ENCODE measurements at regions not wholly inside any gene's neighbourhood (a gene's known extent, or its start where the extent isn't known, plus 50 kb on each side); places are given as distances from the start of the nearest gene placed in this dataset.
"Not testable (repeated sequence)": the region's sequence is repeated elsewhere in the genome, so short reads cannot be mapped to it uniquely, and the experiment has no call there.

DNA sequence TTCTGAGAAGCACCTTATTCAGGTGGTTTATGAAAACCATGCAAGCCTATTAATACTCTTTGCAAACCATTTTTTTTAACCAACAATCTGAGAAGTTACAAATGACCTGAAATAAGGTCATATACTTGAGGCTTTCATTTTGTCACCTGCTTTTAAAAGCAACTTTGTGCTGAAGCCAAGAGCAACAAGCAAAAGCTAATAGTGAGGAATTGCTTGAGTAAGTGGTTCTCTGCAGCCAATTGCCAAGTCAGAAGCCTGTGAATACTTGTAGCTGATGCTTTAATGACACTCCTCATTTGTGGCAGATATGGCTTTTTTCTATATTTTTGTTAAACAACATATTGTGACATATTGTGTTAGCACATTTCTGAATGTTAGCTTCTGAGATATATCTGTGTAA lies 126.7 kb upstream of the ZNF608 start:
- no peak for DNase-seq

DNA sequence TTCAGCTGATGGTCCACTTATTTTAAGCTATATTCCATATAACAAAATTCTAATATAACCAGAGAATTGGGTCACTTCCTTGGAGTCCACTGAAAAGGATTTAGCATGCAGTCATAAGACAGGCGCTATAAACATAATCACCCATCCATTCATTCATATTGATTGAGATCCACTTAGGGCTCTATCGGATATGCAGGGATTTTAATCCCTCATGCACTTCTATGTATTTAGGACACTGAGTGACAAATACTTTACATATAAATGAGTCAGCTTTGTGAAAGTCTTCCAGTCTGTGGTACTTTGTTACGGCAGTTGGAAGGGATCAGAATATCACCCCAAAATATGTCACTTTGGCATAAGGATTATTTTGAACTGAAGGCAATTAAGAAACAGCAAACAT lies 127.3 kb upstream of the ZNF608 start:
- no peak for DNase-seq

DNA sequence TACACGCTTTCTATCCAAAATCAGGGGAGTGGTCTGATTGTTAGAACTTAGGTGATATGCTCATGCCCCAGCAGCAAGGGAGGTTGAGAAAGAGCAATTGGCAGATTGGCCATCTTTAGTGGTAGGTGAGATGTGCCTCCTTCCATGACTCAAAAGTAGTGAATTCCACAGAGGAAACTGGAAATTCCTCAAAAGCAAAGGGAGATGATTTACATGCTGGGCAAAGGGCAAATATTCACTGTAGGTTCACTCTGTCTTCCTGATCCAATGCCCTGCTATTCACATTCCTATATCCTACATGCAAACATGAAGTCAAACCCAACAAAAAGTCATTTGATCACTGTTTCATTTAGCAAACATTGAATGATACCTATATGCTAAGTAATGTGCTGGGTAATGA lies 130.1 kb upstream of the ZNF608 start:
- no peak for DNase-seq

DNA sequence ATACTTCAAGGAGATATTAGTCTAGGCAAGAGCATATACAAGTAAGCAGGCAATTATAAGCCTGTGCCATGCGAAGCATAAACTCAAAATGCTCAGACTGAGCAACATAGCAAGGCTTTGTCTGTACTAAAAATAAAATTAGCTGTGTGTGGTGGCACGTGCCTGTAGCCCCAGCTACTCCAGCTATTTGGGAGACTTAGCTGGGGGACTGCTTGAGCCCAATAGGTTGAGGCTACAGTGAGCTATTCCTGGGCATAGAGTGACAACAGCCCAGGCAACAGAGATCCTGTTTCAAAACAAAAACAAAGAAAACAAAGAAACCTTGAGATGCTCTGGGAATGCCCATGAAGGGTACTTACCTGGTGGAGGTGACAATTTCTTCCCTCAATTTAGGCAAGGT lies 130.5 kb upstream of the ZNF608 start:
- DNase-seq = no peak

DNA sequence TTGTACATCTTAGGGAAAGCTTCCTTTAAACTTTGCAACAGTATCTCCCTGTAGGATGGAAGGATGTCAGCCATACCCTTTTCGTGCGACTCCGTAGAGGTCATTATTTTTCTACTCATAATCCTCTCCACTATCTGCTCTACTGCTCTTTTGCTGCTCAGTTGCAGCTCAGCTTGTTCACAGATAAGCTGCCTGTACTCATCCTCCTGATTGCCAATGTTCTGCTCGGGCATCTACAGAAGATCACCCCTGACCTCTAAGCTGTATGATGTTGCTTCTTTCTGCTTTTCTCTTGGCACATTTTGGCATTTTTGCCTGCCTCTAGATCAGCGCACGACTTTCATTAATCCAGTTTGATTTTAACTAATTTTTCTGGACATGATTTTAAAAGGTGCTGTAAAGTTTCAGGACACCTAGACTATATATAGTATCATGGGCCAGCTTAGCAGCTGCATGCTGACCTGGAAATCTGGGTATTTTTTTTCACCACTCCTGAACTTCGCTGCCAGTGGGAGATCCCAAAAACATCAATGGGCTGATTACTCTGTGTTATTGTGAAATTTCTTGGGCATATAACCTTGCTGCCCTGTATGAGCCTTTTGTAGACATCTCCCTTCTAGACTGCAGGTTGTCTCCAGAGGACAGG lies 131.2 kb upstream of the ZNF608 start:
- no peak for DNase-seq

DNA sequence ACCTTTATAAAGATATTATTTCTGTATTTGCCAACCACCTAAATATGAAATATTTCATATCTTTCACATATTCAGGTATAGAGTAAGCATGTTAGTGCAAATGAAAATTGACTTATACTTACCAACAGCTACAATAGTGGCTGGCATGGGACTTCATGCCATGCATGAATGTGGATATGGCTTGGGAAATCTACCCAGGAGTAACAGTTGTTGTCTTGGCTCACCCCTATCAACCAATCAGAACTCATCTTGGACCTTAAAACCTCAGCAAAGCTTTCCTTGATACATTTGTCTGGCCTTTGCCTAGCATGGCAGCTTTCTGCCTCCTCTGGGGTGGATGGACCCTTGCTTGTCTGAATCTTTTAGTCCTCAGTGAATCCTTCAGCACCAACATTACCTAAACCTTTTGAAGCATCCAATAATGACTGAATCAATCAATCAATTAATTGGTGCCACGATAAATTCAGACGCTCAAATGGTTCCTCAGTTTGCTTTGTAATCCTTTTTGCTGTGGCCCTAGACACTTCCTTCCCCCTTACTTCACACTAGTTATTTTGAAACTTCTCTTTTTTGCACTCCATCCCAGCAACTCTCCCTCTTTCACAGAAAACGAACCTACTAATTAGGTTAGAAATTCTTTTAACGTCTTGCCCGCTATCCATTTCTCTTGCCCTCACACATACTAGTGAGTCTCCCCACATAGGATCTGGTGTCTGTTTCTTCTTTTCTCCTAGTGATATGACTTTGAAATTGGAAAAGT lies 132.3 kb upstream of the ZNF608 start:
- DNase-seq = no peak

DNA sequence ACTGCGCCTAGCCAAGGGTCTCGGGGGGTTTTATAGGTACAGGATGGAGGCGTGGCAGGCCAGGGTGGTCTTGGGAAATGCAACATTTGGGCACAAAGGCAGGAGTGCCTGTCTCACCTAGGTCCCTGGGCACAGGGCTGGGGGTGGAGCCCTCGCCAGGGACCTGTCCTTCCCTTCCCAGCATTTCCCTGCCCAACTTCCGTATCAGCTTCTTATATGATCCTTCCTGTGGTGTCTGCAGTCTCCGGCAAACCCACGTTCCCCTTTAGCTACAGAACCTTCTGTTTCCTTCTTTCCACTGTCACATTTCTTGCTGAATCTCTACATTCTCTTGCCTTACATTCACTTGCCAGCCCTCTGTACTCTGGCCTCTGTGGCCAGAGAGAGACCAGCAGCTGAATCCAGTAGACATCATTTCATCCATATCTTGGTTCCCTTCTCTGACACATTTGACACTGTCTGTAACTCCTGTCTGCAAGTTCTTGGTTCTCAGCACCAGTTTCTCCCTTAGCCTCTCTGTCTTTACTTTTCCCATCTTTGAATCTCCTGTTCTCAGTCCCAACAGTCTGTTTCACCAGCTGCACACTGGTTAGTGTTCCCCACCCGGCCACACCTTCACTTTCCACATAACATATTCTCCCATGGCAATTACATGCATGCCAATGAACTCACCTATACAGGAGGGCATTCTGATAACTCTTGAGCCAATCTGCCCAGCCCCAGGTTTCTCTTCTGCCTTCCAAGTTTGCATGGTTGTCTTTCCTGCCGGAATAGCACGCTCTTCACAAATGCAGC lies 134.7 kb upstream of the ZNF608 start:
- DNase-seq = no peak

DNA sequence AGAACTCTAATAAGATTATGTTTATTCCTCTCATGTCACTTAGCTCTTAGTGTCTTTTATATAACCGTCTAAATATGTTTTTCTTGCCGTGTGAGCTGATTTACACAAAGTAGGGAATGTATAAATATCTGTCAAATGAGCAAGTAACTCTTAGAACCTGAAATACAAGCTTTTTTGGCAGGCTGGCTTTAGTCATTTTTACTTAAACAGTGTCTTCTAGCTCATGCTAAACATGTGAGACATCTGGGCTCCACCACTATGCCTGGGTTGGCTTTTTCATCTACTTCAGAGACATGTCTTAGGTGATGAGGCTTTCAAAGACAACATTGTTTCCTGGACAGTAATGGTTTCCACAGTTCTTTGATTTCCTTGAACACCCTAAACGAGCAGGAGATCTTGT lies 137.2 kb upstream of the ZNF608 start:
- no peak for DNase-seq

DNA sequence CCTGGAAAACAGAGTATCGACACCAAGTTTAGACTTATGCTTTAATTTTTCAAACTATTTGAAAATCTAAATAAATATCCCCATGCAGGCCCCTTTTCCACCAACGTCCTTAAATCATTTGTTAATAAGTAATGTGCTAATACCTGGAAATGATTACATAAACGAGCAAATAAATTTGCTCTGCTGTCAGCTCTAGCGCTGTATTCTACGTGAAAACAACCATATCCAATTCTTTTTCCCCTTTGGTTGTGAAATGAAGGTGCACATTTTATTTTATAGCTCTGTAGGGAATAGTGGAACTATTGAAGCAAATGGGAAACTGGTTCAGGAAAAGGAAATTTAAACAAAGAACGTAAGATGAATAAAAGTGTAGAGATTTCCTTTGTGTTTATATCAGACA lies 137.7 kb upstream of the ZNF608 start:
- DNase-seq = no peak

DNA sequence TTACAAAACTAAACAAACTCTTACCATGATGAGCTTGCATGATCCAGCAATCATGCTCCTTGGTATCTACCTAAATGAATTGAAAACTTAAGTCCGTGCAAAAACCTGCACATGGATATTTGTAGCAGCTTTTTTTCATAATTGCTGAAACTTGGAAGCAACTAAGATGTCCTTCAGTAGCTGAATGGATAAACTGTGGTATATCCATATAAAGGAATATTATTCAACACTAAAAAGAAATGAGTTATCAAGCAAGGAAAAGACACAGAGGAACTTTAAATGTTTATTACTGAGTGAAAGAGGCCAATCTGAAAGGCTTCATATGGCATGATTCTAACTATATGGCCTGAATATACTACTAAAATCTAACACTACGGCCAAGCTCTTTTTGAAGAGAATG lies 139.1 kb upstream of the ZNF608 start:
- no peak for DNase-seq

DNA sequence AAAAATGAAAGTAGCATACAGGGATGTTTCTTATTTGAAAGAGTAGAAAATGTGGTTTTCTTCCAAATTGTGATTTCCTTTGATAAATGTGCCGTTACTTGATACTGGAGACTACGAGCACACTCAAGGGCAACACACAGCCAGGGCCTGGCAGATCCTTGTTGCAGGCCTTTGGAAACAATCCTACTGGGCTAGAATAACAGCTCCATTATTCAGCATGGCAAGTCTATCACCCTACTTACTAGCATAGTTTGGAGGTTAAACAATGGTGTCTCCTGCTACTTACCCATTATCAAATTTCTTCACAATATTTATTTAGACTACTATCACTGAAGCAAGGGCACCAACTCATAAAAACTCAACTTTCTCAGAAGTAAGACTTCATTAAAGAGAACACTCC lies 140.8 kb upstream of the ZNF608 start:
- DNase-seq = no peak

DNA sequence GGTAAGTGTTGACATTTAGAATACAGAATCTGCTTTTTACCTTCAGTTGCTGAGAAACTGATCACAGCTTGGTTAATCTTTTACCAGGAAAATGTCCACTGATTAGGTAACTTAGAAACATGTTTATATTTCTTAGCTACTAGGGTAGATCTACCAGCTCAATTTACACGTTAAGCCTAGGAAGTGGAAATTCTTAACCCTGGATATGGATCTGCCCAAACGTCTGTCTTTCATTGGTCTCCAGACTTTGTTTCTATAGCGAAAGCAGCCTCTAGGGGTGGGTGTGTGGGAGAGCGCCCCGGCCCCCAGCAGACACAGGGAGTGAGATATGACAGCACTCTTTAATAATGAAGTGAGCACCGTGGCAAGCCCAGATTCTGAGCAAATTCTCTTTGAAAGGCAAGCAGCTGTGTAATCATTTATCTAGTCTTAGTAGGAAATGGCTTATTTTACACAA lies 141.6 kb upstream of the ZNF608 start:
- DNase-seq = no peak

DNA sequence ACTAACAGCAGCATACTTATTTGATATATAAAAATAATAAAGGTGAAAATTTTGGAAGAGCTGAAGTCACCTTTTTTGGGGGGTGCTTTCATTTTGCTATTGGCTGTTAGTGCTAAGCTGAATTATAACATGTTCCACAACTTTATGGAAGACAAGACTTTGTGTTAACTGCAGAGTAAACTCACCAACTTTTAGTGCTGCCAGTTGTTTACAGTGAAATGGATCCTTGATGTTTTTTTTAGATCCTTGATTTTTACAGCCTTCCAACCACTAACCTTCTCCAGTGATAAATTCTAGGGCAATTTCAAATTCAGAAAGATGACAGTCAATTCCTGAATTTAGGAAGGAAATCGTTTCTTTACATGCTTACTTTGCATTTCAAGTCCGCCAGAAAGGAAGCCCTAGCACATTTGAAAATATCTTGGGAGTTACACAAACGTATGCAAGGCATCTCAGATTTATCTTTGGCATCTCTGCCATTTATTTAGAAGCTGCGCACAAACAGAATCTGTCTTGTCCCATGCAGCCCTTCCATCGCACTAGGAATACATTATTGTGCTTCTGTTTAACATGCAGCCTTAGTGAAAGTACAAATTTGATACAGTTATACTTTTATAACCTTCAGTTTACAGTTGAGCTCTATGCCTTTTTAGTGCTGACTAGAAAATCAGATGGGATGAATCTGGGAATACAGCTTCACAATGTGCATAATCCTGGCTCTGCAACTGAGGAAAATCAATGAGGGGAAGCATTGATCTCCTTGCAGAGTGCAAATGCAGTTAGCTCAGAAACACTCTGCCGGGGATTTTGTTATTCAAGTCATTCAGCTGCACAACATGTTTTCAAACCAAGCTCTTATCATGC lies 142.4 kb upstream of the ZNF608 start:
- DNase-seq = no peak

DNA sequence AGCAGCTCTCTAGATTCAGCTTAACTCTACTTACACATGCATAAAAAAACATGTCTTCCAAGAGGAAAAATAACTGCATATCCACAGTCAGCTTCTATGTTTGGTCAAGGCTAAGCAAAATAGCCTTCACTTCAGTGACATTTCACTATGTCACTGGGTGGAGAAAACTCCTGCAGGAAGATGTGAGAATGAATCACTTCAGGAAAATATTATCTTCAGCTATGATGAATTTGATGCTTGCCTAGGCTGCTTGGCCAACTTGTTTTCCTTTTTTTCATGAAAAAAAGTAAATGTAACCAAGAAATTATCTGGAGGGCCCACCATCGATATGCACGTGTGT lies 143.0 kb upstream of the ZNF608 start:
- no peak for DNase-seq

DNA sequence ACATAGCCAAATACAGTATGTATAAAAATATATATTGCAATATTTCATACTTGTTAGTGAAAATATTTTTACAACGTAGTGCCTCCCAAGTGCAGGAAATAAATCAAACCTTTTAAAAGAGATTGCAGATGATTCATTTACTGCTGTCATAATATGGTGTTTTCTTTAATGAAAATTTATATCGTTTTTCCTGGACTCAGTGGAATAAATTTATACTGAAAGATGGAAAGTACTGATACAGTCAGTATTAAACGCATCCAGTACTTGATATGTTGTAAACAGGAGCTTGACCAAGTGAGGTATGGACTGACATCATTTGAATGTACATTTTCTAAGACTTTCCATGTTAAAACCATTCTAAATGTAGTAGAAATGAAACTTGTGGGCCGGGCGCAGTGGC lies 143.4 kb upstream of the ZNF608 start:
- DNase-seq = no peak

DNA sequence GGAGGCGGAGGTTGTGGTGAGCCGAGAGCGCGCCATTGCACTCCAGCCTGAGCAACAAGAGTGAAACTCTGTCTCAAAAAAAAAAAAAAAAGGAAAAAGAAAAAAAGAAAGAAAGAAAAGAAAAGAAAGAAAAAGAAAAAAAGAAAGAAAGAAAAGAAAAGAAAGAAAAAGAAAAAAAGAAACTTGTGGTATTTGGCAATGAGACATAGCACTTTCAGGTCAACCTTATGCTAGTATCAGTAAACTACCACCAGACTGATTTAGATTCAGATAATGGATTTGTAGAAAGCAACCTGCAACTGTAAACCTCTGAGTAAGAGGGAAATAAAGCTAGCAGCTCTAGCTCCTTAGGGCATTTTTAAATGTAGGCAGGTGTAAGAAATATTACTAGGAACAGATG lies 144.0 kb upstream of the ZNF608 start:
- not testable (repeated sequence) for DNase-seq

DNA sequence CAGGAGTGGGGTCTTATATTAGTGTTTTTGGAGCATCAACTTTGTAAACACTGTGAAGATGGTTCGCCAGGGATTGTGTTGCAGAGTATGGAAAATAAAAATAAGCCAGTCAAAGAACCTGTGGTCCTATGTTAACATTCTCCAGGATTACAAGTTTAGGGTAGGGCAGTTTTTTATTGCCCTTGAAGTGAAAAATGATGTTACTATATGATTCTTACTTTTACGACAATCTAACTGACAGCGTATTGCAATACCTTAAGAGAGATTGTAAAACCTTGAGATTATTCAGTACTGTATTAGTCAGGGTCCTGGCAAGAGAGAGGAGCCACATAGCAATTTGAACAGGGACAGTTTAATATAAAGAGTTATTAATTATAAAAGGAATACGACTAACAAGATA lies 144.7 kb upstream of the ZNF608 start:
- no peak for DNase-seq

DNA sequence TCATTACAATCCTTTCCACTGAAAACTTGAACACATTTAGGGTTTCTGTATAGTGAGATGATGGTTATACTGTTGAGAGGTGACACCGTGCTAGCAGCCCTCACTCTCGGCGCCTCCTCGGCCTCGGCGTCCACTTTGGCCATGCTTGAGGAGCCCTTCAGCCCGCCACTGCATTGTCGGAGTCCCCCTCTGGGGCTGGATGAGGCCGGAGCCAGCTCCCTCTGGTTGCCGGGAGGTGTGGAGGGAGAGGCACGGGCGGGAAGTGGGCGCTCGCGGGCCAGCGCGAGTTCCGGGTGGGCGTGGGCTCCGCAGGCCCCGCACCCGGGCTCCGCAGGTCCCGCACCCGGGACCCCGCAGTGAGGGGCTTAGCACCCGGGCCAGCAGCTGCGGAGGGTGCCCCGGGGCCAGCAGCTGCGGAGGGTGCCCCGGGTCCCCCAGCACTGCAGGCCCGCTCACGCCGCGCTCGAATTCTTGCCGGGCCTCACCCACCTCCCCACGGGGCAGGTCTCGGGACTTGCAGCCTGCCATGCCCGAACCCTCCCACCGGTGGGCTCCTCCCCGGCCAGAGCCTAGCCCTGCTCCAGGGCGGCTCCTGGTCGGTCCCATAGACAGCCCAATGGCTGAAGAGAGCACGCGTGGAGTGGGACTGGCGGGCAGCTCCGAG lies 145.9 kb upstream of the ZNF608 start:
- no peak for DNase-seq

DNA sequence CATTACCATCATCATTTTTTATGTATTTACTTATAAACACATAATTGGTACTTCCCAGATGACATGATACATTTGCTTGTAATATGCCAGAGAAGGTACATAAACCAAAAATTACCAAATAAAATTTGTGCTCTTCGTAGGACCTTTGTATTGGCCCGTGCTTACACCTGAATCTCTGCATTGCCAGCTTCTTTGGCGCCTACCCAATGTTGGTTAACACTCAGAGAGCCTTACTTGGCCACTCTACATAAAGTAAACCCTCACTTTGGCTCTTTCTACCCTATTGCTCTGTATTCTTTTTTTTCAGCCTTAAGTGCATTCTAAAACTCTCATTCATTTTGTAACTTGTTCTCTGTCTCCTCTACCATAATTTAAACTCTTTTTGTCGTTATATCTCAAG lies 148.1 kb upstream of the ZNF608 start:
- no peak for DNase-seq

DNA sequence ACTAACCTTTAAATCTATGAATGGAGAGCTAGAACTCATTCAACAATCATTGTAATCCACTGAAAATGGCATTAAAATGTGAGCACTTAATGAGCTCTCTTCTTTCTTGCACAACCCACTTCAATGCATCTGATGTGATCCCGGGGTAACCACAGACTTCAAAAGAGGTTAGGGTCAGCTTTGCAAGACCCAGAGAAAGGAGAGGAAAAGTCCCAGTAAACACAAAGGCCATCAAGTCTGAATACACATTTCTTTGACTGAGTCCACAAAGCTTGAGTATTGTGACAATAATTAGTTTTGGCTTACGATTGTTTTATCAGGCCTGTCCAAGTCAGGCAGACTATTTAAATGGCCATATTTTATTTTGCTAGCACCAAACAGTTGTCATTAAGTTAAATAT lies 148.8 kb upstream of the ZNF608 start:
- DNase-seq = no peak

DNA sequence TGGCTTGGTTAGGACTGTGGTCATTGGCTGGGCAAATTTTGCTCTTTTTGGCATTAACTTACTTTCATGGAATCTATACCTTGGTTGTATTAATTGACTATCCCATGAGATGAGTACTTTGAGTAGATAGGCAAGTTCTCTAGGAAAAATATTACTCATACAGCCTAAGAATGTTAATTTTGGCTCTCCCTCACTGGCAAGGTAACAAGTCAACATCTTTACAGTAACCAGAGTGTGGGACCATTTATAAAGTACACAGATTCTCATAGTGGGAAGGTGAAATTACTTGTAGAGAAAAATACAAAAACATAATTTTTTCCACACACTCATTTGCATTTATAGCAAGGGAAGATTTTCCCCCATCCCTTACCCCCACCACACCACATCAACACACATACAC lies 154.6 kb upstream of the ZNF608 start:
- DNase-seq = no peak

DNA sequence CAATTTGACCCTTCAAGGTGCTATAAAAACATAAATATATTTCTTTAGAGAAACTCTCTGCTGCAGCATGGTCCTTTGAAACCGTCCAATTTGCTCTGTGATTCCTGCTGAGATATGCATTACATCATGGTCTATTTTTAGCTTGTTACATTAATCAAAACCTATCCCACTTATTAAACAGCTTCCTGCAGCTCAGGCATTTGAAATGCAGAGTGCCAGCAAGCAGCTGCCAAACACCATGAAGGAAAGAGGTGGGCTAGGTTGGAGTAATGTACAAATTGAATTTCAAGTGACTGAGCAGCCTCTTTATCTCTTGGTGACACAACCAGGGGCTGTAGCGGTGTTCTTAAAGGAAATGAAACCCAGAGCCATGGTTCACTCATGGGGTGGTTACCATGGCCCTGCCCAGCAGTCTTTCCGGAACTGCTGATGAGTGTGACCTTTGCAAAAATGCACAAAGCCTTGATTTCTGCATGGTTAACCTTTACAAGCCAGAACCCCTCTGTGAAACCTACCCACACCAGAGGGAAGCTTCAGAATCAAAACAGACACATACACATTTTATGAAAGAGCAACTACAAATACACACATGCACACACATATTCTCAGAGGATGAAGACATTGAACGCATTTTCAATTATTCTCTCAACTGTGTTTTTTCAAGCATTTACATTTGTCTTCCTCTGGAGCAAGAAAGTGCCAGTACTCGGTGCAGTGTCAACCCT lies 155.8 kb upstream of the ZNF608 start:
- no peak for DNase-seq

Measured in central memory CD4-positive, alpha-beta T cell (primary cell).